ENCODE measurements at regions not wholly inside any gene's neighbourhood (a gene's known extent, or its start where the extent isn't known, plus 50 kb on each side); places are given as distances from the start of the nearest gene placed in this dataset.

DNA sequence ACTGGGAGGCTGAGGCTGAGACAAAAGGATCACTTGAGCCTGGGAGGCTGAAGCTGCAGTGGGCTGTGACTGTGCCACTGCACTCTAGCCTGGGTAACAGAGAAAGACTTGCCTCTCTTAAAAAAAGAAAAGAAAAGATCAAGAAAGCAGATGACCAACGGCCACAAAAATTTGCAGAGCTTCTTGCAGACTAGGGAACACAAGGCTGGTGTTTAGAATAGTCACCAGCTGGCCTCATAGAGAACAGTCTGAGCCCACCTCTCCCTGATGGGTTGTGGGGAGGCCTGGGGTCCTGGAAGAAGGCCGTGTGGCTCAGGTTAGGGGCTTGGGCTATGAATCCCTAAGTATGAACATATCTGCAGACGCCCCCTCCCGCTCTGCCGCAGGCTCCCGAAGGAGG is 73.7 kb upstream of the MED9 start:
- no peak for TF ChIP-seq MYBL2 (CRISPR knock-in tag; IDR thresholded peaks at IDR 0.05)
- TF ChIP-seq, protein P1, sequence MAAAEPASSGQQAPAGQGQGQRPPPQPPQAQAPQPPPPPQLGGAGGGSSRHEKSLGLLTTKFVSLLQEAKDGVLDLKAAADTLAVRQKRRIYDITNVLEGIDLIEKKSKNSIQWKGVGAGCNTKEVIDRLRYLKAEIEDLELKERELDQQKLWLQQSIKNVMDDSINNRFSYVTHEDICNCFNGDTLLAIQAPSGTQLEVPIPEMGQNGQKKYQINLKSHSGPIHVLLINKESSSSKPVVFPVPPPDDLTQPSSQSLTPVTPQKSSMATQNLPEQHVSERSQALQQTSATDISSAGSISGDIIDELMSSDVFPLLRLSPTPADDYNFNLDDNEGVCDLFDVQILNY (CRISPR knock-in tag; IDR thresholded peaks at IDR 0.05), result no peak
- TF ChIP-seq, protein P2, sequence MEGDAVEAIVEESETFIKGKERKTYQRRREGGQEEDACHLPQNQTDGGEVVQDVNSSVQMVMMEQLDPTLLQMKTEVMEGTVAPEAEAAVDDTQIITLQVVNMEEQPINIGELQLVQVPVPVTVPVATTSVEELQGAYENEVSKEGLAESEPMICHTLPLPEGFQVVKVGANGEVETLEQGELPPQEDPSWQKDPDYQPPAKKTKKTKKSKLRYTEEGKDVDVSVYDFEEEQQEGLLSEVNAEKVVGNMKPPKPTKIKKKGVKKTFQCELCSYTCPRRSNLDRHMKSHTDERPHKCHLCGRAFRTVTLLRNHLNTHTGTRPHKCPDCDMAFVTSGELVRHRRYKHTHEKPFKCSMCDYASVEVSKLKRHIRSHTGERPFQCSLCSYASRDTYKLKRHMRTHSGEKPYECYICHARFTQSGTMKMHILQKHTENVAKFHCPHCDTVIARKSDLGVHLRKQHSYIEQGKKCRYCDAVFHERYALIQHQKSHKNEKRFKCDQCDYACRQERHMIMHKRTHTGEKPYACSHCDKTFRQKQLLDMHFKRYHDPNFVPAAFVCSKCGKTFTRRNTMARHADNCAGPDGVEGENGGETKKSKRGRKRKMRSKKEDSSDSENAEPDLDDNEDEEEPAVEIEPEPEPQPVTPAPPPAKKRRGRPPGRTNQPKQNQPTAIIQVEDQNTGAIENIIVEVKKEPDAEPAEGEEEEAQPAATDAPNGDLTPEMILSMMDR (IDR thresholded peaks at IDR 0.05), result no peak
- TF ChIP-seq SP1 (CRISPR knock-in tag; conservative IDR thresholded peaks at IDR 0.05), result no peak
- no peak for TF ChIP-seq OVOL2 (CRISPR knock-in tag; IDR thresholded peaks at IDR 0.05; ENCODE audit: borderline replicate concordance)
- no peak for TF ChIP-seq ESRRA (CRISPR knock-in tag; IDR thresholded peaks at IDR 0.05; ENCODE audit: borderline replicate concordance)
- TF ChIP-seq, protein P3, sequence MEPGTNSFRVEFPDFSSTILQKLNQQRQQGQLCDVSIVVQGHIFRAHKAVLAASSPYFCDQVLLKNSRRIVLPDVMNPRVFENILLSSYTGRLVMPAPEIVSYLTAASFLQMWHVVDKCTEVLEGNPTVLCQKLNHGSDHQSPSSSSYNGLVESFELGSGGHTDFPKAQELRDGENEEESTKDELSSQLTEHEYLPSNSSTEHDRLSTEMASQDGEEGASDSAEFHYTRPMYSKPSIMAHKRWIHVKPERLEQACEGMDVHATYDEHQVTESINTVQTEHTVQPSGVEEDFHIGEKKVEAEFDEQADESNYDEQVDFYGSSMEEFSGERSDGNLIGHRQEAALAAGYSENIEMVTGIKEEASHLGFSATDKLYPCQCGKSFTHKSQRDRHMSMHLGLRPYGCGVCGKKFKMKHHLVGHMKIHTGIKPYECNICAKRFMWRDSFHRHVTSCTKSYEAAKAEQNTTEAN (CRISPR knock-in tag; IDR thresholded peaks at IDR 0.05), result no peak
- TF ChIP-seq, protein P4, sequence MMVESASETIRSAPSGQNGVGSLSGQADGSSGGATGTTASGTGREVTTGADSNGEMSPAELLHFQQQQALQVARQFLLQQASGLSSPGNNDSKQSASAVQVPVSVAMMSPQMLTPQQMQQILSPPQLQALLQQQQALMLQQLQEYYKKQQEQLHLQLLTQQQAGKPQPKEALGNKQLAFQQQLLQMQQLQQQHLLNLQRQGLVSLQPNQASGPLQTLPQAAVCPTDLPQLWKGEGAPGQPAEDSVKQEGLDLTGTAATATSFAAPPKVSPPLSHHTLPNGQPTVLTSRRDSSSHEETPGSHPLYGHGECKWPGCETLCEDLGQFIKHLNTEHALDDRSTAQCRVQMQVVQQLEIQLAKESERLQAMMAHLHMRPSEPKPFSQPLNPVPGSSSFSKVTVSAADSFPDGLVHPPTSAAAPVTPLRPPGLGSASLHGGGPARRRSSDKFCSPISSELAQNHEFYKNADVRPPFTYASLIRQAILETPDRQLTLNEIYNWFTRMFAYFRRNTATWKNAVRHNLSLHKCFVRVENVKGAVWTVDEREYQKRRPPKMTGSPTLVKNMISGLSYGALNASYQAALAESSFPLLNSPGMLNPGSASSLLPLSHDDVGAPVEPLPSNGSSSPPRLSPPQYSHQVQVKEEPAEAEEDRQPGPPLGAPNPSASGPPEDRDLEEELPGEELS (CRISPR knock-in tag; IDR thresholded peaks at IDR 0.05), result no peak
- TF ChIP-seq, protein P5, sequence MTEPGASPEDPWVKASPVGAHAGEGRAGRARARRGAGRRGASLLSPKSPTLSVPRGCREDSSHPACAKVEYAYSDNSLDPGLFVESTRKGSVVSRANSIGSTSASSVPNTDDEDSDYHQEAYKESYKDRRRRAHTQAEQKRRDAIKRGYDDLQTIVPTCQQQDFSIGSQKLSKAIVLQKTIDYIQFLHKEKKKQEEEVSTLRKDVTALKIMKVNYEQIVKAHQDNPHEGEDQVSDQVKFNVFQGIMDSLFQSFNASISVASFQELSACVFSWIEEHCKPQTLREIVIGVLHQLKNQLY (CRISPR knock-in tag; IDR thresholded peaks at IDR 0.05), result no peak
- TF ChIP-seq NR3C1 (CRISPR knock-in tag; conservative IDR thresholded peaks at IDR 0.05; ENCODE audit: low read depth), result no peak
- TF ChIP-seq ZBTB21 (CRISPR knock-in tag; IDR thresholded peaks at IDR 0.05; ENCODE audit: borderline replicate concordance), result no peak
- TF ChIP-seq ZNF232 (CRISPR knock-in tag; IDR thresholded peaks at IDR 0.05), result no peak
- no peak for TF ChIP-seq ZNF317 (CRISPR knock-in tag; IDR thresholded peaks at IDR 0.05; ENCODE audit: borderline replicate concordance, low read depth)
- no peak for TF ChIP-seq ELF4 (CRISPR knock-in tag; IDR thresholded peaks at IDR 0.05; ENCODE audit: low read depth)

All from WTC11 (cell line).